ENCODE measurements at regions not wholly inside any gene's neighbourhood (a gene's known extent, or its start where the extent isn't known, plus 50 kb on each side); places are given as distances from the start of the nearest gene placed in this dataset.
"Not testable (repeated sequence)": the region's sequence is repeated elsewhere in the genome, so short reads cannot be mapped to it uniquely, and the experiment has no call there.

DNA sequence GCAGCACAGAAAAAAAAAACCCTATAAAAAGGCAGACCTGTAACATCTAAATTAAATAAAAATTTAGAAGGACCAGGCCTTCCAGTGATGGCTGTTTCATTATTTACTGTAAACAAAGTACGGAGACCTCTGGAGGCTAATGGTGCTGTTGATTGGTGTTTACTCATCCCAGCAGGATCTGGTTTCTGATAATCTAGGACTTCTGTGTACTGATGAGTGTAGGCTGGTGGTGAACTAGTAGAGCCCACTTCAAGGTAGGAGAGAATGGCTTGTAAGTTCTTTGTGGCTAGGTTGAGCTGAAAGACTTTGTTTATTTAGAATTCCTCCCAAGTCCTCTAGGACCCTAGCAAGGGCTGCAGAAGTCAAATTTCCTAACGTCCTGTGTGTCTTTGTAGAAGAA is 398.1 kb upstream of the PITX2 start:
- DNase-seq (ENCODE audit: extremely low read depth, low read depth, low spot score): no peak

DNA sequence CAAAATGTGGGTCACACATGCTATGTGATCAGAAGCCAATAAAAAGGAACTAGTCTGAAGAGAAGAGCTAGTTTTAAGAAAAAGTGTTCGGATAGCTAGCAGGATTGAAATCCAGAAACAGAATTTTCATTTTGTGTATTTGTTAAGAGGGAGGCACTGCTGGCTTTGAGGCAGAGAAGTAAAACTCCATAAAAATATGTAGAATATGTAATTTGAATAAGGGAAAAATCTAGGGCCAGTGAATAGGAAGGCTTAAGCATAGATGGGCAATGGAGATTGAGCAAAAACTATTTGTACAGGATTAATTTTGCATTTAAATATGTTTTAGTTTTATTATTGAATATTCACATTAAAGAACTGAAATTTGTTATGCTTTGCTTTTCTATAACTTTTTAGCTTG is 399.9 kb upstream of the PITX2 start:
- DNase-seq (ENCODE audit: extremely low read depth, low read depth, low spot score): no peak

DNA sequence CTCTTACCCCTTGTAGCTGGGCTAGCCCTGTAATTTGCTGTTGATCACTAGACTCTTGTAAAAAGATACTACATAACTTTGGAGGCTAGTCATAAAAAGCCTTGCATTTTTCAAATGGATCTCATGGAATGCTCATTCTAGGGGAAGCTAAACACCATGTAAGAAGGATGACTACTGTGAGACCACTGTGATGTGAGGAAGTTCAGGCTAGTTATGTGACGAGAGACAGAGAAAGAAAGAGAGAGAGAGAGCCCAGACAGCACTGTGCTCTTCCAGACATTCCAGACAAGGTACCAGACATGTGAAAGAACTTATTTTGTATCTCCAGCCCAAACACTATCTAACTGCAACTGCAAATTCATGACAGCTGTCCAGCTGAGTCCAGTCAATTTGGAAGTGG is 404.6 kb upstream of the PITX2 start:
- DNase-seq (ENCODE audit: extremely low read depth, low read depth, low spot score): no peak

DNA sequence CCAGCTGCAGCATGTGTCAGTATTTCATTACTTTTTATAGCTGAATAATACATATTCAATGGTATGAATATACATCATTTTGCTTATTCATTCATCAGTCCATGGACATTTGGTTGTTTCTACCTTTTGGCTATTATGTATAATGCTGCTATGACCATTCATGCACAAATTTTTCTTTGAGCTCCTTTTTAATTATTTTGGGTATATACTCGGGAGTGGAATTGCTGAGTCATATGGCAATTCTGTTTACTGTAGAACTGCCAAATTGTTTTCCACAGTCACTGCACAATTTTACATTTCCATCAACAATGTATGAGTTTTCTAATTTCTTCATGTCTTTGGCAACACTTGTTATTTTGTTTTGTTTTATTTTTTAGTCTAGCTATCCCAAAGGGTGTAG is 405.9 kb upstream of the PITX2 start:
- no peak for DNase-seq (ENCODE audit: extremely low read depth, low read depth, low spot score)

DNA sequence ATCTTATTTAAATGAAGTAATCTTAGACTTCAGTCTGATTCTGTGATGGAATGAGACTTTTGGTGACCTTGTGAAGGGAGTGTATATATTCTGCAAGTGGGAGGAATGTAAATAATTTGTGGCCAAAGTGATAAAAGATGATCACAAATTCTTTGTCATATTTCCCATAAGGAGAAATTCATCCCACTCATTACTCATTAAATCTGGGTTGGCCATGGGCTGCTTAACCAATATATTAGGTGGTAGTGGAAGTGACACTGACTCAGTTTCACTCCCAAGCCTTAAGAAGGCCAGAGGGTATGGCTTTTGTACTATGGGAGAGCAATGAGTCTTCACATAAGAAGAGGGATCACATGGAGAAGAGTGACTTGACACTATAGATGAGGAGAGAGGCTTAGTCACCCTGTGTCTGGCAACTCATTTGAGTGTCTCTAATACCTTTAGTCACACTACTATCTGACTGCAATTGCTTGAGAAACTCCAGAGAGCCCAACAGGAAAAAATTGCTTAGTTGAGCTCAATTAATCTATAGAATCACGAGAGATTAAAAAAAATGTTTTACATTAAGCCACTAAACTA is 408.2 kb upstream of the PITX2 start:
- no peak for DNase-seq (ENCODE audit: extremely low read depth, low read depth, low spot score)

DNA sequence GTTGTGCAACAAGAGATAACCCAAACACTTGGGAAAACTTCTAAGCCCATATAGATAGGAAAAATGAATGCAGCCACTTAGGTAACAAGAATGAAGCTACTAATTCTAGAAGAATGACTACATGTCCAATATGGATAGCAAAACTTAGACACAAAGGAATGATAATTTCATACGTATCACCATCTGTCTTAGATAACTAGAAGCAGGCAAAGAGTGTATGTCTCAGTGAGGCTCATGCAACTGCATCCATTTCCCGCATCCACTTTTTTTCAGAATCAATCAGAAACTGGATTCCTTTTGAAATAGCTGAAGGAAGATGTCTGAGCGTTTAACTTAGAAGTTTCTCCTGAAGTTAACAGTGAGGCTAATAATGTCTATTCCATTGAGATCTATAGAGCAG is 408.7 kb upstream of the PITX2 start:
- DNase-seq (ENCODE audit: extremely low read depth, low read depth, low spot score): no peak

DNA sequence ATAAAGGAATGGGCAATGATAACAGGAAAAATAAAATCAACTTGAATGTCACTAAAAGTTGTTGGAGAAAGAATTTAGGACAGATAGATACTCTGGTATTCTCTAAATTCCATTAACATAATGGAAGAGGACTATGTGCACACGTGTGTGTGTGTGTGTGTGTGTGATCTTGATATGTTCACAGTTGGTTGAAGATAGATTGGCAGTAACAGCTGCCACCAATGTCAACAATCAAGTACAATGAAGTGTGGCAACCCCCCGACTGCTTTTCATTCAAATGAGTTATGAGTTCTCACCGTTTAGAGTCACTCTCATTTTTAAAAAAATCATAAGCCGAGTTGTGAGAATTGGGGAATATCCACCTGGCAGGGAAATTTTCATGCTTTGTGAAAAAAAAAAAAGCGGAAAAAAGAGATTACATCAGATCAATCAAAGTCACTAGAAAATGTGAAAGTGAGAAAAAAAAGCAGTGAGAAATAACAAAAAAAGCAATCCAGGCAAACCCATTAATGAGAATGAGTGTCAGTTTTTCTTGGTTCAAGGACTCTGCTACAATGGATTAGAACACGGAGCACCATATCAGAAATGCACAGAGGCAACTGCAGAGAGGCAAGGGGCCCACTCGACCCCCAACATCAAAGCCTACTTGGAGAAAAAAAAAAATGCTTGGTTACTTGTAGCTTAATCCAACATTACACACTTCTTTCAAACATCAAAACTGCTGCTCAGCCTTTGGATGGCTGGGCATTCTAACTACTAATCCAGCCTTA is 414.9 kb upstream of the PITX2 start:
- DNase-seq (ENCODE audit: extremely low read depth, low read depth, low spot score): no peak

DNA sequence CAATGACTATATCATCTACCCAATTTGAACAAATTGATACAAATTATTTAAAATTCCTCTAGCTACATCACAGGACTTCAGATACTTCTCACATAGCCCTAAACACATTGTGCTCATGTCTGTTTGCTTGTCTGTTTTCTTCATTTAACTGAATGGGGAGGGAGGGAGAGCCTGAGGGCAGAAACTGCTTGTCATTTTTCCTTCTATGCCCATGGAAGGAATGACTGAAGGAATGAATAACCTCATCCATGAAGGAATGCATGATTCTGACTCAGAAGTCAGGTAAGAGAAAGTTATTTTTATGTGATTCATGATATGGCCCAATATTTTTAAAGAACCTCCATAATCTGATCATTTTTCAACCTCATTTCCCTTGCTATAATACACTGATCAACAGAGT is 418.0 kb upstream of the PITX2 start:
- DNase-seq (ENCODE audit: extremely low read depth, low read depth, low spot score): no peak

DNA sequence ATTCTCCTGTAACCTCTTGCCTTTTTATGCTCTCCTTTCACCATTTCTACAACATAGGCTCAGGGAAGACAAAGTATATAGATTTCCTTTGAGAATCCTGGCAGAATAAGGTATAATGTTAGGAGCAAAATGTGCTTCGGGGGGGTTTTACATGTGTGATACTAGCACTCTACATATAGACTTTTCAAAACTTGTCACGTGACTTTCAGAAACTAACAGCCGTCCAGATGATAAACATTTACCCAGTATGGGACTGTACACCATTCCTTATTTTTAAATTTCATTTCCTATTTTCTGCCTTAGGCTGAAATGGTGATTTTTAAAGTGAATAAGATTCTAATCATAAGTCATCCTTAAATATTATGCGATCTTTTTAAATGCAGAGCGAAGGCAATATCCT is 420.4 kb upstream of the PITX2 start:
- no peak for DNase-seq (ENCODE audit: extremely low read depth, low read depth, low spot score)

DNA sequence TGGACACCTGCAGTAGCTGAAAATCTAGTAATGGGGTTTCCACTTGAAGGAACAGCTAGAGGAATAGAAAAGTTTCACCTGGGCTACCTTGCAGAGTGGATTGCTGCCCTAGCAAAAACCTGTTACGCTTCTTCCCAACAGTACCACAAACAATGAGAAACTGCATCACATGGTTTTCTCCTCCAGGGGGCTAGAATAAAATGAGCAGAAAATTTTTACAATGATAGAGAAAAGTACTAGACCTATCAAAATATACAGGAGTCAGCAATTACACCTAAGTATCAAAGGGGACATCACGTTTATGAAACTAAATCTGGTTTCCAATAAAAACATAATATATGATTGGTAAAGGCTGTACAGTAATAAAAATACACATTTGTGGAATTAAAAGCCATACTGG is 423.1 kb upstream of the PITX2 start:
- DNase-seq (ENCODE audit: extremely low read depth, low read depth, low spot score): no peak

DNA sequence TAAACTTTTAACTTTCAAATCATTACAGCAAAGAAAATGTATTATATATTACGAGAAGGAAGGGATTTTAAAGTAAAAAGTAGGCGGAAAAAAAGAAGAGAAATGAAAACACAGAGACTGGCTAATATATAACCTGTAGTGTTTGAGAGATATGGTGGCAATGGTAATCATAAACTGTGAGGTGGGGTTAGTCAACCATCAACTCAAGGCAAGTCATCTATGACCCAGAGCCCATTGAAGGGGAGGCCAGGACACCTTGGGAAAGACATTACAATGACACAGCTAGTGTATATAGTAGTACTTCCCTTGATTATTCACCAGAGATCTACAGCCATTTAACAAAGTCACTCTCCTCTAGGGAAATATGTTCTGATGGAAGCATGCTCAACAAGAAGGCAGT is 423.9 kb upstream of the PITX2 start:
- no peak for DNase-seq (ENCODE audit: extremely low read depth, low read depth, low spot score)

DNA sequence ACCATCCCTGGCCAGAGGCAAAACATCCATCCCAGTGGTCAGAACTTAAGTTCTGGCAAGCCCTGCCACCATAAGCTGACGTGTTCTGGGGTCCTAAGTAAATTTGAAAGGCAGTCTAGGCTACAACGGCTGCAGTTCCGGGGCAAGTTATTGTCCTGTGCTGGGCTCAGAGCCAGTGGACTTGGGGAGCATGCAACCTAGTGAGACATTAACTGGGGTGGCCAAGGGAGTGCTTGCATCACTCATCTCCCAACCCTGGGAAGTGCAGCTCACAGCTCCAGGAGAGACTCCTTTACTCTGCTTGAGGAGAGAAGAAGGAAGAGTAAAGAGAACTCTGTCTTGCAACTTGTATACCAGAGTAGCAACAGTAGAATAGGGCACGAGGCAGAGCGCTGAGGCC is 425.4 kb upstream of the PITX2 start:
- DNase-seq (ENCODE audit: extremely low read depth, low read depth, low spot score): no peak

DNA sequence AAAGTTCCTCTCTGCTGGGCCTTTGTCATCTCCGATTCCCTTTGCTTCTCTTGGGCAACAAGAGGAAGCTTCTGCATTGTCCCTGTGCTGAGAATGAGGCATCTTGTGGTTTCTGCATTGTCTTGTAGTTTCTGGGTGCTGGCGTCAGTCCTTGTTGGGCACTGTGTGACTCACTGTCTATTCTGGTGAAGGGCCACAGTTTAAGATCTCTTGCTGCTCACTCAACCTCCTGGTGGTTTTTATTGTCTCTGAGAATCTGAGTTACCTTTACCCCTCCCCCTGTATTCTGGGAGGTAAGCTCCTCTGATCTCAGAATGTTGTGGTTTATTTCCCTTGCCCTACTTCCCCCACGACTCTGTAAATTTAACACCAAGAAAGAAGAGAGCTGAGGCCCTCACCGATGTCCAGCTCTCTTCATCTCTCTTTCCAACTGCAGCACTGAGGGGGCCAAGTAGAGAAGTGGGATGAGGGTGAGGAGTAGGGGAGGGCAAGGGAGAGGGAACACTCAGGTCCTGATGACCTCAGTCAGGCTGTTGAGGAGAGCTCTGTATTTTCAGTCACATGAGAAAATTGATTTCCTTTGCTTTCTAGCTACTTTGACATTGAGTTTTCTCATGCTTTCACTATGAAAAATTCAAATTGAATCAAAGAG is 441.6 kb upstream of the PITX2 start:
- DNase-seq (ENCODE audit: extremely low read depth, low read depth, low spot score): no peak

DNA sequence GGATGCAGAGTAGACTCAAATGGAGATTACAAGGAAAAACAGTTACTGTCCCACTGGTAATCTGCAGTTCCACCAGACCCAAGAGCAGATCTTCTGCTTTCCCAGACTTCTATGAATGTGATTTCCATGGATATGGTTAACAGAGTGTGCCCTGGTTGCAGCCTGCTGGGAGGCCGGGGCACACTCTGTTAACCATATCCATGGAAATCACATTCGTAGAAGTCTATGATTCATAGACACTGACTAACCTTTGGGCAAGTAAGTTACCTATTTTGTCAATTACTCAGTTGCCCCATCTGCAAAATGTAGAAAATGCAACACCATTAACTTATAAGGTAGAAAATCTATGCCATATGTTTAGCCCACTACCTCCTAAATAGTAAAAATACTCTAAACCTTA is 443.1 kb upstream of the PITX2 start:
- no peak for DNase-seq (ENCODE audit: extremely low read depth, low read depth, low spot score)

DNA sequence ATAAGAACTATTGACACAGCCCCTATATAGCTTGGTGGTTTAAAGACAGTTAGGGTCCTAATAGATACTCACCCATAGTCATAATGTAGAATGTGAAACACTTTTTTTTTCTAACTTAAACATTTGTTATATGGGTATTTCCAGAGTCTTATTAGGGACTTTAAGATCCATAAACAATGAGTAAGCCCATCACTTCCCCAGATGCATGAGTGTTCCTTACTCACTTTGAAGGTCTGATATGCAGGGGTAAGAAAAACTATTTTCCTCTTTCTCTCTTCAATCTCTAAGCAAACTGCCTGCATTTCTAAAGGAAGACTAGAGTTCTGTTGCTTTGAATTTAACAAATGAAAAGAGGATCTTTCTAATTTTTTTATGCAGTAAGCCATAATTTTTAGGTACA is 443.6 kb upstream of the PITX2 start:
- no peak for DNase-seq (ENCODE audit: extremely low read depth, low read depth, low spot score)

DNA sequence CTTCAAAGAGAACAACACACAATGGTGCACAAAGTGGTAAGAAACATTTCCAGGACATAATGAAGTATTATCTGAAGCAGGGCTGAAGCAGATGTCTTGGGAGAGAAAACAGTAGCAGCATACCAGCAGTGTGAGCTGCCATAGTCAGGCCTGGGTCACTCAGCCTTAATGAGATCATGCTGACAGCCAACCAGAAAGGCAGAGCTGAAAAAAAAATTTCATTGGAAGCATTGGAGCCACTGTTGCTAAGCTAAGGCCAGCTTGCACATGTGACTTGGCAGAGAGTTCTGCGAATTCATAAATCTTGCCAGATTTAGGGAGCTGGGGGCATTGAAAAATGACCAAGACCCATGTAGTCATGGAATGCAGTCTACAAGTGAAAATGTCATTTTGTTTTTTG is 444.0 kb upstream of the PITX2 start:
- no peak for DNase-seq (ENCODE audit: extremely low read depth, low read depth, low spot score)

DNA sequence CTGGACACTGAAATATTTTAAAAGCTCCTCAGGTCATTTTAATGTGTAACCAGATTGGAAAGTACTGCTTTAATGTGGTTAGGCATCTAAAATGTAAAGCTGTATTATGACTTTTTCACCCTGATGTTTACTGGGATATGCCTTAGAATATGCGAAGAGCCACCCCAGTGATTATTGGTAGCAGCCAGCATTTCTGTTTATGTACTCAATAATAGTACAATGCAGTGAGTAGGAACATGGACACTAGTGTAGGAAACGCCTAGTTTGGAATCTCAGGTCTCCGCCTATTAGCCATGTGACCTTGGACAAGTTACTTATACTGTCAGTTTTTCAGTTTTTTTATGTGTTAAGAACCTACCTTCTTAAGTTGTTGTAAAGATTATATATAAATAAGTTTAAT is 446.0 kb upstream of the PITX2 start:
- DNase-seq (ENCODE audit: extremely low read depth, low read depth, low spot score): no peak

DNA sequence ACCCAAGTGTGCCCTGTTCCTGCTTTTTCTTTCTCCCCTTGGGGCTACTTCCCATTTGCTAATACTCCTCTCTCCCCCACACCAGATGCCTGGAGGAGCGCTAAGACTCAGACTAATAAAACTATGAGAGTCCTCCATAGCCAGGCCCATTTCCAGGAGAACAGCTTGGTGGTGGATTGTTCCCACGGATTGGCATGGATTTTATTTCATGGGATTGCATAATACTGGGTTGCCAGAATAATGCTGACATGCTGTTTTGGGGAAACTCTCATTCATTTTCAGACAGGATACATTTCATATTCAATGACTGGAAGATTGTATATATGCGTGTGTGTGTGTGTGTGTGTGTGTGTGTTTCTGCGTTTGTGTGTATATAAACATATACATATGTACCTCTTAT is 447.5 kb upstream of the PITX2 start:
- no peak for DNase-seq (ENCODE audit: extremely low read depth, low read depth, low spot score)

DNA sequence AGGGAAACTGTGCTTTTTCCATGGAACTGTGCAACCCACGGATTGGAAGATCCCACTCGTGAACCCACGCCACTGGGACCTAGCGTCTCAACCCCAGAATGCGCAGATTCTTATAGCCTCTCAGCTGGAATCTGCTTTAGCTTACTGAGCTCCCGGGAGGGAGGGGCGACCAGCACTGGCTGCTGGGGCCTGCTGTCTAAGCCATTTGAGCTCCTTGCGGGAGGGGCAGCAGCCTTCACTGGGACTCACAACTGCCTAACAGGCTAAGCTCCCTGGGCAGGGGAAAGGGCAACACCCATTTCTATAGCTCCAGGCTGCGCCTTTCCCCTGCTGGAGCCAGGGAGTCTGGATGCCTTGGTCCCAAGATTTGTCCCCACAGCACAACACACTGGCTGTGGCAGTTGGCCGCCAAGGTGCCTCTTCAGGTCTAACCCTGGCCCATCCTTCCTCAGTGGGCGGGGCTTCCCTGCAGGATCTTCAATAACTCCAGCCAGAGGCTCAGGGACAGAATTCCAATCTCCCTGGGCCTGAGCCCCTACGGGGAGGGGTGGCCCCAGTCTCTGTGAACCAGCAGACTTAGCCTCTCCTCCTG is 451.7 kb upstream of the PITX2 start:
- DNase-seq (ENCODE audit: extremely low read depth, low read depth, low spot score): no peak

DNA sequence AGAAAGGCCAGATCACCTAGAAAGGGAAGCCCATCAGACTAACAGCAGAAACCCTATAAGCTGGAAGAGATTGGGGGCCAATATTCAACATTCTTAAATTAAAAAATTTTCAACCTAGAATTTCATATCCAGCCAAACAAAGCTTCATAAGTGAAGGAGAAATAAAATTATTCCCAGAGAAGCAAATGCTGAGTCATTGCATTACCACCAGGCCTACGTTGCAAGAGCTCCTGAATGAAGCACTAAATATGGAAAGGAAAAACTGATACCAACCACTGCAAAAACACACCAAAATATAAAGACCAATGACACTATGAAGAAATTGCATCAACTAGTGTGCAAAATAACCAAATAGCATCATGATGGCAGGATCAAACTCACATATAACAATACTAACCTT is 453.4 kb upstream of the PITX2 start:
- not testable (repeated sequence) for DNase-seq (ENCODE audit: extremely low read depth, low read depth, low spot score)

DNA sequence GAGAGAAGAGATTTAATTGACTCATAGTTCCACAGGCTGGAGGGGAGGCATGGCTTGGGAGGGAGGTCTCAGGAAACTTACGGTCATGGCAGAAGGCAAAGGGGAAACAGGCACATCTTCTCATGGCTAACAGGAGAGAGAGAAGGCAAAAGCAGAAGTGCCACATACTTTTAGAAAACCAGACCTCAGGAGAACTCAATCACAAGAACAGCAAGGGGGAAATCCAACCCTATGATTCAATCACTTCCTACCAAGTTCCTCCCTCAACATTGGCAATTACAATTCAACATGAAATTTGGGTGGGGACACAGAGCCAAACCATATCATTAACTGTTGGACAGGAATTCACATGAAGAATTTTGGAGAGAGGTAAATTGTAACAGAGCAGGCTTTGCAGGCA is 485.3 kb upstream of the PITX2 start:
- no peak for DNase-seq (ENCODE audit: extremely low read depth, low read depth, low spot score)

DNA sequence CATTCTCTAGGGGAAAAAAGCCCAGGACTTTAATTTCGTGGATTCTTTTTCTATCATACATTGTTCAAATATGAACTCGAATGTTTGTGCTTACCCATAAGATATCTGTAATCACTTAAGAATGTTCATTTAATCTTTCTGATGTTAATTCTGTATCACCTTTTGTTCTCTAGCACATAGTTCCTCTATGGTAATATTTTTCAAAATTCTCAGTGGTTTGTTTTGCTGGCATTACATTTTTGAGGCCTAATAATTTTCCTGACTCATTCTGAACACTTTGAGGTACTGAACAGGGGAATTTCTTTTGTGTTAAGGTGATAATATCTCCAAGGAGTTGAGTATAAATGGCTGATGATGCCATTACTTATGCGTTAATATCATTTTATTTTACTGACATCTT is 490.7 kb upstream of the PITX2 start:
- DNase-seq (ENCODE audit: extremely low read depth, low read depth, low spot score): no peak

All from glomerular endothelial cell (primary cell).